ENCODE measurements at regions not wholly inside any gene's neighbourhood (a gene's known extent, or its start where the extent isn't known, plus 50 kb on each side); places are given as distances from the start of the nearest gene placed in this dataset.

- WGBS, 2 donors (ENCODE audit: low coverage in 1 of 2), result 82% methylated on average over 4 of the region's 4 CpGs; no CpG with 5 or more reads in 1 of the 2 donors
These were observed 301.0 kb upstream of the MGAT5 start for GRCh38 chr2:133952896-133953295.

GRCh38 chr2:133953524-133953923 is 300.3 kb upstream of the MGAT5 start:
- H3K4me3 ChIP-seq, result no peak overlapping the region
- no peaks in the 10 kb centered on the region for H3K36me3 ChIP-seq
- no peak overlapping the region for H3K27ac ChIP-seq
- WGBS, 2 donors (ENCODE audit: low coverage in 1 of 2), result 40 to 86% methylated on average over 1 to 4 of the region's 4 CpGs
- no peaks in the 10 kb centered on the region for H3K9me3 ChIP-seq
- peaks cover 0 to 2% (median 0%) of the 10 kb centered on the region in 3 donors for H3K4me1 ChIP-seq
- no peak for ATAC-seq
- H3K27me3 ChIP-seq, result no peaks in the 10 kb centered on the region
- TF ChIP-seq EP300 (IDR thresholded peaks at IDR 0.05) (no peak), CTCF (IDR thresholded peaks at IDR 0.05) (no peak), POLR2AphosphoS5 (IDR thresholded peaks at IDR 0.05) (no peak), POLR2A (IDR thresholded peaks at IDR 0.05) (no peak)

More at GRCh38 chr2:133952896-133953295, 301.0 kb upstream of the MGAT5 start:
- H3K36me3 ChIP-seq, result no peaks in the 10 kb centered on the region
- H3K9me3 ChIP-seq, result no peaks in the 10 kb centered on the region
- H3K27me3 ChIP-seq, result no peaks in the 10 kb centered on the region
- TF ChIP-seq EP300 (IDR thresholded peaks at IDR 0.05) (no peak), POLR2A (IDR thresholded peaks at IDR 0.05) (no peak), CTCF (IDR thresholded peaks at IDR 0.05) (no peak), POLR2AphosphoS5 (IDR thresholded peaks at IDR 0.05) (no peak)
- no peak overlapping the region for H3K27ac ChIP-seq
- ATAC-seq, result no peak
- peaks cover 0 to 2% (median 0%) of the 10 kb centered on the region in 3 donors for H3K4me1 ChIP-seq
- H3K4me3 ChIP-seq, result no peak overlapping the region

- TF ChIP-seq POLR2AphosphoS5 (IDR thresholded peaks at IDR 0.05), result no peak
- TF ChIP-seq CTCF (IDR thresholded peaks at IDR 0.05), result no peak
- TF ChIP-seq EP300 (IDR thresholded peaks at IDR 0.05), result no peak
- TF ChIP-seq POLR2A (IDR thresholded peaks at IDR 0.05), result no peak
- ATAC-seq, result no peak
- H3K36me3 ChIP-seq, result no peaks in the 10 kb centered on the region
- WGBS, 2 donors (ENCODE audit: low coverage in 1 of 2), result 56 to 67% methylated on average over 1 of the region's 1 CpG
- no peaks in the 10 kb centered on the region for H3K9me3 ChIP-seq
- no peak overlapping the region for H3K4me3 ChIP-seq
- H3K27ac ChIP-seq, result no peak overlapping the region
- no peaks in the 10 kb centered on the region for H3K27me3 ChIP-seq
- peaks cover 0 to 2% (median 0%) of the 10 kb centered on the region in 3 donors for H3K4me1 ChIP-seq
These were observed 299.2 kb upstream of the MGAT5 start for GRCh38 chr2:133954636-133955035.

GRCh38 chr2:133955169-133955568 is 298.7 kb upstream of the MGAT5 start:
- Histone ChIP-seq H3K9me3 (no peaks in the 10 kb centered on the region), H3K27me3 (no peaks in the 10 kb centered on the region), H3K36me3 (no peaks in the 10 kb centered on the region), H3K27ac (no peak overlapping the region), H3K4me1 (peaks cover 0 to 2% (median 0%) of the 10 kb centered on the region in 3 donors), H3K4me3 (no peak overlapping the region)
- no peak for ATAC-seq
- 35 to 67% methylated on average over 1 to 3 of the region's 3 CpGs for WGBS, 2 donors (ENCODE audit: low coverage in 1 of 2)
- TF ChIP-seq CTCF (IDR thresholded peaks at IDR 0.05), result no peak
- no peak for TF ChIP-seq POLR2AphosphoS5 (IDR thresholded peaks at IDR 0.05)
- TF ChIP-seq POLR2A (IDR thresholded peaks at IDR 0.05), result no peak
- no peak for TF ChIP-seq EP300 (IDR thresholded peaks at IDR 0.05)

- no peak overlapping the region for H3K4me3 ChIP-seq
- 61 to 78% methylated on average over 1 to 4 of the region's 4 CpGs for WGBS, 2 donors (ENCODE audit: low coverage in 1 of 2)
- H3K4me1 ChIP-seq, result peaks cover 0 to 2% (median 0%) of the 10 kb centered on the region in 3 donors
- H3K9me3 ChIP-seq, result no peaks in the 10 kb centered on the region
- no peak overlapping the region for H3K27ac ChIP-seq
- no peak for ATAC-seq
- TF ChIP-seq POLR2A (IDR thresholded peaks at IDR 0.05), result no peak
- TF ChIP-seq CTCF (IDR thresholded peaks at IDR 0.05), result no peak
- TF ChIP-seq POLR2AphosphoS5 (IDR thresholded peaks at IDR 0.05), result no peak
- TF ChIP-seq EP300 (IDR thresholded peaks at IDR 0.05), result no peak
- no peaks in the 10 kb centered on the region for H3K27me3 ChIP-seq
- H3K36me3 ChIP-seq, result no peaks in the 10 kb centered on the region
These were observed 297.4 kb upstream of the MGAT5 start for GRCh38 chr2:133956434-133956935.

Measured in gastroesophageal sphincter (tissue), 4 donors.